WTC11 (cell line): ENCODE measurements at regions not wholly inside any gene's neighbourhood (a gene's known extent, or its start where the extent isn't known, plus 50 kb on each side); places are given as distances from the start of the nearest gene placed in this dataset.

Experiments
- AFF4 ChIP-seq: sonication (generic); formaldehyde crosslinking; IDR thresholded peaks from 2 replicates; pipeline ENCODE4 v1.8.1; 2023; ENCODE audit warnings: mild to moderate bottlenecking, missing genetic modification reagents, borderline replicate concordance
- ATF6 ChIP-seq: sonication (generic); formaldehyde crosslinking; IDR thresholded peaks from 2 replicates; pipeline ENCODE4 v1.8.1; 2023; ENCODE audit warnings: mild to moderate bottlenecking, missing genetic modification reagents
- CTCF ChIP-seq: fragments of 200-600 bp; IDR thresholded peaks from 2 replicates; pipeline ENCODE4 v1.8.0; 2022; ENCODE audit warnings: antibody characterized with exemption
- ESRRA ChIP-seq: sonication (generic); formaldehyde crosslinking; IDR thresholded peaks from 2 replicates; pipeline ENCODE4 v1.8.1; 2022; ENCODE audit warnings: mild to moderate bottlenecking, missing genetic modification reagents, borderline replicate concordance

GRCh38 chr2:136173126-136173525 is 55.2 kb upstream of the CXCR4 start:
- TF ChIP-seq CTCF (no peak), AFF4 (CRISPR knock-in tag) (no peak), ESRRA (CRISPR knock-in tag) (no peak), ATF6 (CRISPR knock-in tag) (no peak)
